ENCODE measurements at regions not wholly inside any gene's neighbourhood (a gene's known extent, or its start where the extent isn't known, plus 50 kb on each side); places are given as distances from the start of the nearest gene placed in this dataset.

- no peak for TF ChIP-seq CTCF (IDR thresholded peaks at IDR 0.05; ENCODE audit: low read depth, low read length, missing input control)
- TF ChIP-seq JUND (IDR thresholded peaks at IDR 0.05): no peak
These were observed 432.2 kb upstream of the ATXN7L3B start for GRCh38 chr12:74105434-74105833.
